ENCODE measurements at regions not wholly inside any gene's neighbourhood (a gene's known extent, or its start where the extent isn't known, plus 50 kb on each side); places are given as distances from the start of the nearest gene placed in this dataset.

DNA sequence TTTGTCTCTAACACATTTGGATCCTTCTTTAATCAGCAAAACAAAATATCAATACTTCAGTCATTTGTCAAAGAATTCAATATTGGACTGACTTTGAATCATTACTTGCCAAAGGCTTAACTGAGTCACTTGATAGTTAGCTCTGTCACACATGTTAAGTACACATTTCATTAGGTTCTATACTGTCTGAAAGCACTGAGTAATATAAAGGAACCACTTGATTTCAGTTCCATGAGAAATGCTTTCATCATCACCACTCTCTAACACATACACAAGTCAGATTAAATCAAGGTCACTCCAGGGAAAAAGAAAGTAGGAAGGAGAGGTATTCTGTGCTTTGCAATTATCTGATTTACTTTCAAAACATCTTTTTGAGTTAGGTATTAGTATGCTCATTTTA, 1233.1 kb downstream of the C4orf33 start:
- no peak for DNase-seq (ENCODE audit: low read depth in 2 of 2)

DNA sequence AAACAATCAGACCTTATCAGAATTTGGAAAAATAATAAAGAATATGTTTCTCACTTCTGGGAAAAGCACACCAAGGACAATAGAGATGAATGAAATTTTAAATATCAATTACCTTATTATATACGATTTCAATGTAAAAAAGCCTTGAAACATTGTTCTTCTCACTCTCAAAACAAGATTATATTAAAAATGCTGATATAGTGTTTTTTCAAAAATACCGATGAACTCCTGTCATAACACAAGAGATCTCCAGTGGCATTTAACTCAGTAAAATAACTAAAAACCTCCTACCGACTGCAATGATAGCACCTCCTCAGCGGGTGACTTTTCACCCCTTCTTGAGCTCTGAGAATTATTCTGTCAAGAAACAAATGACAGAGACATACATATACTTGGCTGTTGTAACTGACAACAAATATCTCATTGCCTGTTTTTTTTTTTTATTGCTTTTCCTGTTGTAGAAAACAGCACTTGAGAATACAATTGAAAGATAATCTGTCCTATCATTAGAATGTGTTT, 1237.3 kb downstream of the C4orf33 start:
- DNase-seq (ENCODE audit: low read depth in 2 of 2) = no peak

DNA sequence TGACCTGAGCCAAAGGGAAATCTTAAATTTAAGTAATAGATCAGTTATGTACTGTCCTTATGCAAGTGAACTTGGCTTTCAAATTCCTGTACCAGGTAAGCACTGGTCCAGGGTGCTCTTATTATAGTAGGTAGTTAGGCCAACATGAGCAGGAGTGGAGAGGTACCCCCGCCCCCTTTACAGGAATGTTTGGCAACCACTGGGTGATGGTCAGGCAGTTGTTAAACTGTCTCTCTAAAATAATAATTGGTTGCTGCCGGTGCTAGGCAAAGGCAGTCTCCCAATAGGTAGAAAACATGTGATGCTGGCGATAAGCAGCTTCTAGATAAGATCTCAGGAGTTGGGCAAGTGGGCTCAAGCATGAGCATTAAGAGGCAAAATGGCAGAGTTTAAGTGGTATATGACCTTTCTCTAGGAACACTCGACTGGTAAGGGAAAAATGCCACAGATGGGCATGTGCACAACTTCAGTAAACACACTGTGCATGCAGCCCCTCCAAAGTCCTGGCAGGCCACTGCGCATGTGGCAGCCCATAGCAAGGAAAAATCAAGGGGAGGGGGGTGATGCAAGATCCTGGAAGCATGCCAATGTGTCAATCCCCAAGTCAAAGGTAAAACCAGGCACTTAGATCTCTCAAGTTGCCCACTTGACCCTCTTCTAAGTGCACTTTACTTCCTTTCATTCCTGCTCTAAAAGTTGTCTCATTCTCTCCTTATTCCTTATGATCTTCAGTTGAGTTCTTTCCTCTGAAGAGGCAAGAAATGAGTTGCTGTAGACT, 1239.7 kb downstream of the C4orf33 start:
- no peak for DNase-seq (ENCODE audit: low read depth in 2 of 2)

DNA sequence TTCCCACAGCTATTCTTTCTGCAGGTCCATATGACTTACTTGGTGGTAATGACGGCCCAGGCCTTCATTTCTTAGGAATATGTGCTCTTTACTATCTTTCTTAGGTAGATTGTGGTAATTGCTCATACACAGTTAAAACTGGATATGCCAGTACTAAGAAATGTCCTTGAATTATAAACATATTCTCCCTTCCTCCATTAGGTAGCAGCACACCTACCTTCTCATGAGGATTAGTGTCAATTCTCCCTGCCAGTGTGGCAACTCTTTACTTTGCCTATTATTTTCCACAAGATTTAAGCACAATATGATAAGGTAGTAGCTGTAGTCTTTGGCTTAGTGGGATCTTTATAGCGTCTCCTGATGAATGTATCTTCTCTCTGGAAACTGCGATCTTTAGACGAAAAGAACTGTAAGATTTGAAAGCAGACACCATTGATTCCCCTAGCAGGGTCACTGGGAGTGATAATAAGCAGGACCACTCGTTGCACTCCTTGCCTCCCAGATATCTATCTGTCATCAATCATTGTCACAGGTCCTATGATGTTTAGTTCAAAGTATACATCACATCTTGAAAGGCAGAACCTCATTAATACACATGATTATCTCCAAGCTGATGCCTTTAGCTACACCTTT, 1240.7 kb downstream of the C4orf33 start:
- no peak for DNase-seq (ENCODE audit: low read depth in 2 of 2)

DNA sequence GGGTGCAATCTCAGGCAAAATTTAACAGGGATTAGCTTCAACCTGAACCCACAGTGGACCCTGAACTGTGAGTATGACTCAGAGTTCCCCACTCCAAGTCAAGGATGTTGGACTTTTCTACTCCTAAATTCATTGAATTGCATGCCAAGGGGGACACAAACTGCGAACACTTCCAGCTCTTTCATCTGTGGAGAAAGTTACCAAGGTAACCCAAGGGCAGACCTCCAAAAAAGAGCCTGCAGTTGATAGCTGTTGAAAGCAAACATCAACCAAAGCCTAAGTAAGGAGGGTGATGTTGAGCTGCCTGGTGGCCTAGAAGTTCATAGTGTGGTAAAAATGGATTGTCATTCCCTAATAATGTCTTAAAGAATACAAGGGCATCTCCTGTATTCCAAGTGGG, 1242.9 kb downstream of the C4orf33 start:
- DNase-seq (ENCODE audit: low read depth in 2 of 2) = no peak

DNA sequence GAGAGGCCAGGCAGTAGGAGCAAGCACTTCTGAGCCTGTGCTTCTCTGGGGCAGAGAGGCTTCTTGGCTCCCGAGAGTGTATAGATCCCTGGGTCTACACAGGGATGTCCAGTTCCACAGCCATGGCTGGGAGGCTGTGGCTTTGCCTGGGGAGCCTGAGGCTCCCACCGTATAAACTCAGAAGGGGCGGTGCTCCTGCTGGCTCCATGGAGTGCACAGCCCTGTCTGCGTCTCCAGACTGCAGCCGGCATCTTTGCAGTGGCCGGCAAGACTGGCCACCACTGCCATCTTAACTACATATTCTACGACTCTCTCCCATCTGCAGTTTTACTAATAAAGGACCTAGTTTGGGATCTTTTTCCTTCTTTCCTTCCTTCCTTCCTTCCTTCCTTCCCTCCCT, 1253.8 kb downstream of the C4orf33 start:
- DNase-seq (ENCODE audit: low read depth in 2 of 2) = no peak

DNA sequence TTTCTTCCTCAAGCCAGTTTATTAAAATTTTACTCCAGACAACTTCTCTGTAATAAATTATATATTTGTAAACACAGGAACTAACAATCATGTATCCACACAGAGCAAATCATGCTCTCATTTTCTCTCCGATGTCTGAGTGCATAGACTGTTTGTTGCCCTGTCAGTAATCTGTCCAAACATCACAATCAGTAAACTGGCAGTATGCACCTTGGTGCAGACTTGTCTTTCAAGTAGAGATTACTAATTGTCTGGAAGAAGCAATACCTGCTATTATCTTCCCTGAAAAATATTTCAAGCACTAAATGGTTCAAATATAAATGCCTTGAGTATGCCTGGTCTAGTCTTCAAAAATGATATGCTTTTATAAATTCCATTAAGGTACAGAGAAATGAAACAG, 1260.9 kb downstream of the C4orf33 start:
- no peak for DNase-seq (ENCODE audit: low read depth in 2 of 2)

DNA sequence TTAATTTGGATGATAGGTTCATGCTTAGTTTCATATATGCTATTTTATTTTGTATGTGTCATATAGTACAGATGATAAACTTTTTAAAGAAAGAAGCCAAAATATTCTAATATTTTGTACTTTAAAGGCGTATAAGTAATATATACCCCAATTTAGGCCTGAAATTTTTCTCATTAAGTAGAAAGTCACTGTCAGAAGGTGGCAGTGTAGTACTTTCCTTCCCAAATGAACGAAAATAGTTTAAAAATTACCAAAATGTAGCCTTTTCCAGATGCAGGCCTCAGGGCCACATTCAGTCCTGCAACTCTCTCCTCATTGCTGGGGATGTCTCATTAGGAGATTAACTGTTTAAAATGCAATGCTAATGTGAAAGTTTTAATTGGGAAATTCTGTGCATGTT, 1263.6 kb downstream of the C4orf33 start:
- no peak for DNase-seq (ENCODE audit: low read depth in 2 of 2)

DNA sequence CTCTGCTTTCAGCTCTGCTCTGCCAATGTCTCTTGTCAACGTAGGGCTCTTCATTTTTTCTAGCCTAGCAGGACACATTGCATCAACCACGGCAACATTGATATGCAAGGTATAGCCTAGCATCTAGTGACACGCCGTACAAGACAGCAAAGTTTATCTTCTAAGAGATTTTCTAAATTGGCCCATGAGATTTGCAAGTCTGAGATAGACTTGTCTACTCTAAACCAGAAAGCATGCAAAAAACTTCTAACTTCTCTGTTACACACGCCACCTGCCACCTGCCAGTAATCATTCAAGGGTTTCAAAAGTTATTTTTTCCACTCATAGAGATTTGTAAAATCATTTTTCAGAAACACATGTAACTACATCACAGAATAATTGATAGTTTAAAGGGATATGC, 1265.7 kb downstream of the C4orf33 start:
- no peak for DNase-seq (ENCODE audit: low read depth in 2 of 2)

DNA sequence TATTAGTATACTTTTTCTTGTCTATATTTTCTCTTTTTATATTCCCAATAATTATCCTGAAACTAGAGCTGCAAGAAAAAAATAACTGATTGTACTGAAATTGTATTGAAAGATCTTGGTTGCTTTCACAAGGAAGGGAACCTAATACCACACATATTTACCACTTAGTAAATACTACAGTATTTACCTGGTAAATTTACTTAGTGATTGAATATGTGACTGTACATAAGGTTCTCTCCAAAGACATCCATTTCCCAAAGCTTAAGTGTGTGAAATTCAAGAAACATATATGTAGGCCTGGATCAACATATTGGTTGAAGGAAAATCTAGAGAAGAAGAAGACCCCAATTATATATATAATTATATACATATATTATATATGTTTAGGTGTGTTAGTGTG, 1272.7 kb downstream of the C4orf33 start:
- DNase-seq (ENCODE audit: low read depth in 2 of 2) = no peak

DNA sequence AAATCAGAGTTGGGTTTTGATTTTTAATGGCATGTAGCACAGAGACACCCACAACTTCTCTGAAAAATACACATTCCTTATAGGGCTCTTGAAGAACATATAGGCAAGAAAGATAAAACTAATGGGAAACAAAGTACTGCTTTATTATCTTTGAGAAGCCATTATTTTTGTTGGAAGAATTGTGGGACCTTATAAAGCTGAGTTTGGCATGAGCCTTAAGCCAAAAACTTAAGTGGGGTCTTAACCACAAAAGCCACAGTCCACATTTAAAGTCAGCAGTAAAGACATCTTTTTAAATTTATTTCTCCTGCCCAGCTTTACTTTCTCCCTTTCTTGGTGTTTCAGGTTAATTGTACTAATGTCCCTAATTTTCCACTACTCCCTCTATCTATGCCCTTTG, 1297.3 kb downstream of the C4orf33 start:
- DNase-seq (ENCODE audit: low read depth in 2 of 2) = no peak

DNA sequence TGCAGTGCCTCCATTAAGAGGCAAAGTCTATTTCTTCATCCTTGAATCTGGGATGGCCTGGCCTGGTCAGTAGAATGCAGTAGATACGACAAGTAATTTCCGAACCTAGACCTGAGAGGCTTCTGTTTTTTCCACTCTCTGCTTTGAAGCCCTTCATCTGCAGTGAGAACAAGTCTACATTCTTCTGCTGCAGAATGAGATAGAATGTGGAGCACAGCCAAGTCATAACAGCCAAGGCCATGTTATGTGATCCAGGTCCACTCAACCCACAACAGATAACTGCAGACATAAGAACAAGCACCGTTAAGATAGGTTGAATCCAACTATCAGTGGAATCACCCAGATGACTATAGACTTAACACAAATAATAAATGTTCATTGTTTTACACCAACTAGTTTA, 1297.7 kb downstream of the C4orf33 start:
- no peak for DNase-seq (ENCODE audit: low read depth in 2 of 2)

DNA sequence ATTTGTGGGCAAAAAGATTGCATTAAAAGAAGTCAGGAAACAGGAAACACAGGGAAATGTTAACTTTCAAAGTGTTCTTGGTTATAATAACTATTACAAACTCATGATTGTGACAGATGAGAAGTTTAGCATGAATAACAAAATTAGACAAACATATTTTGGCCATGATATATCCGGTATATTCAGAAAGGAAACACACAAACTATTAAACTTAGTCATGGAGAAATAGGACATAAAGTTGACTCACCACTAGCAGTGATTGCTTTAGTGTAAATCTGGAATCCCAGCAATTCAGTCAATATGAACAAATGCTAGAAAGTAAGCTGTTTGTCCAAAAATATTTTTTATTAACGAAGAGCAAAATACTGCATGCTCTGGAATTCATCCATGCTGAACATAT, 1299.9 kb downstream of the C4orf33 start:
- no peak for DNase-seq (ENCODE audit: low read depth in 2 of 2)

DNA sequence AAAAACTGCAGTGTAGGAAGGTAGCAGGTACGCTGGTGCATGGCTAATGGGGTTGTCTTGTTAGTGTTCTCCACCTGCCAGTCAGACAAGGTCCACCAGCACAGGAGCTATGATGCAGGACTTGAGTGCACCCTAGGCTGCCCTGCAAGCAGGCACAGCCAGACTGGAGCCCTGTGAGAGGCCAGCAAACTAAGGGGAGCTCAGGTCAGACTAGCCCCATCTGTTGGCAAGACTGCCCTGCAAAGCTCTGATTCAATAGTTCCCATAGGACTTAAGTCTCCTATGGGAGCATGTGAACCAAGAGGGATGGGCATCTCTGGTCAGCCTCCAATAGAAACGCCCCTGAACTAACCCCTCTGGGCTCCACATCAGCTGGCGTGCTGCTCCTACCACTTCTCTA, 1307.3 kb downstream of the C4orf33 start:
- no peak for DNase-seq (ENCODE audit: low read depth in 2 of 2)

DNA sequence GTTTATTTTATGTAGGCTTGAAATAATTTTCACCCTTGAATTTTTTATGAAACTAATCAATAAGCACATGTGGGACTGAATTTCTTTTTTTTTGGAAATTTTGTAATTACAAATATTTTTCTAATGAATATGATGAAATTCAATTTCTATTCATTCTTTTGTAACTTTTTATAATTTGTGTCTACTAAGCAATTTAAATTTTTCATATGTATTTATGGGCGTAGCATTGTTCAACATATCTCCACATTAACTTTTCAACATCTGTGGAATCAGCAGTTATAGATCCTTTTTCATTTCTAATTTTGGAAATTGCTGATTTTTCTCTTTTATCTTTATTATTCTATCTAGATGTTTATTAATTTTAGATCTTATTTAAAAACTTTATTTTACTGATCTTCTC, 1320.3 kb downstream of the C4orf33 start:
- DNase-seq (ENCODE audit: low read depth in 2 of 2) = no peak

DNA sequence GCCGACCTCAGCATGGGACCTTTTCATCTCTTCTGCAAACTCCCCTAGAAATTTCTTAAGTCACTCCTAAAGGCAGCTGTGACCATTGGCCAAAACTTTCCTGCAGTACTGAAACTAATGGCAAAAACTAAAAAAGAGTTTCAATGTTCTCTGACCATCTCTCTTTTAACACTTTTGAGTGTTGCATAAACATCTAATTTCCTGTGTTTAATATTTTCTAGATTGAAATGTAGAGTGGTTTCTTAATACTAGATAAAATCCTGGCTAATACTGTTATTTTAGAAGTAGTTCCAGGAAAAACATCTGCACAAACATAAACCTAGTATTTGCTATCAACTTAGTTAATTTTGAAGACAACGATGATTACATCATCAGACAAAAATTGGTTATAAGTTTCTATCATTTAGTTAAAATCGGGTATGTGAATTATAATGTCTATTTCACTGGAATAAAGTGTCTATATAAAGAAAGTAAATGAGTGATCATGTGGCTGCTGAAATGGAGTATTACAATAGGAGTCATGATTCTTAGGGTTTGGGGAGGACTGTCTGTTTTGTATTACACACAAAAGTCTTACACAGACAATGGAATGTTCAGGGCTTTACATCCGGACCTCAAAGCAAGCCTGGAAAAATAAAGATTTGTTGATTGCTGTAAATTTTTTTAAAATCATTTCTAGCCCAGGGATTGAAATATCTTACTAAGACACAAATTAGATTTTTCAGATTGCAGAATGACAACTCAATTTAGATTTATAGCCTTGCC, 1323.4 kb downstream of the C4orf33 start:
- no peak for DNase-seq (ENCODE audit: low read depth in 2 of 2)

DNA sequence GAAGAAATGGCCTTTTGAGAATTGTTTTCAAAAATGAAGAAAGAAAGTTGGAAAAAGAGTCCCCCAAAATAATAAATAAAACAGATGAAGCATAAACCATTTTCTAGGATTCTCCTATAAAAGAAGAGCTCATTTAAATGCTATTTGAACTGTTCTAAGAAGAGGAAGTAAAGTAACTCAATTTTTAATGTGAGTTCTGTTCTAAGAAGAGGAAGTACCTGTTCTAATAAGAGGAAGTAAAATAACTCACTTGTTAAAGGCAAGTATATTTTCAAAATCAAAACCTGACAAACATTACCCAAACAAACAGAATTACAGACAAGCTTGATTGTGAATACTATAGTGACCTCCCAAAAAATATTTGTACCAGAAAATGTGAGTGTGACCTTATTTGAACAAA, 1326.3 kb downstream of the C4orf33 start:
- DNase-seq (ENCODE audit: low read depth in 2 of 2) = no peak

DNA sequence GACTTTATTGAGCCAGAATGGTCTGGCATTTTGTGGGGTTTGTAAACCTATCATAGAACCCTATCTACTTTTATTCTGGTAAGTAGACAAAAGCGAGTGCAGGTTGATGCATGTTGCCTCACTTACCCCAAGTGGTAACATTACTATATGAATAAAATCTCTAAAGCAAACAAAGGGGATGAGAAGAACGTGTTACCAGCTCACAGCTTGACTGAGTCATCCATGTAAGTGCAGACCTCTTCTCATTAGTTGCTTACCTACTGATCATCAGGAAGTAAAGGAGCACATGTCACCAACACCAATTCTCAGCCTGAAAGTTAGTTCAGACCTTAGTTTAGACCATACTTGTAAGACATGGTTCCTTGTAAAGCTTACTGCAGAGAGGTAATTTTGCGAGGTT, 1328.3 kb downstream of the C4orf33 start:
- no peak for DNase-seq (ENCODE audit: low read depth in 2 of 2)

DNA sequence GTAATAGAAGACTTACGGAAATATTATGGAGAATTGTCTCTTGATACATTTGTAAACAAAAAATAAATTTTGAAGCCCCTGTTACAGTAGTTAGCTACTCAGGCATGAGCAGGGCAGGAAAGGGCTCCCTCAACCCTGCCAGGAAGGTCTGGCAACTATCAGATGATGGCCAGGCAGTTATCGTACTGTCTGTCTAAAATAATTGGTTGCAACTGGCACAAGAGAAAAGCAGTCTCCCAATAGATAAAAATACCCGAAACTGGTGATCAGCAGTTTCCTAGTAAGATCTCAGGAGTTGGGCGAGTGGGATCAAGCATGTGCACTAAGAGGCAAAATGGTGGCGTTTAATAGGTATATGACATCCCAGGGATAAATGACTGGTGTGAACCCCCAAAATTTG, 1336.3 kb downstream of the C4orf33 start:
- no peak for DNase-seq (ENCODE audit: low read depth in 2 of 2)

DNA sequence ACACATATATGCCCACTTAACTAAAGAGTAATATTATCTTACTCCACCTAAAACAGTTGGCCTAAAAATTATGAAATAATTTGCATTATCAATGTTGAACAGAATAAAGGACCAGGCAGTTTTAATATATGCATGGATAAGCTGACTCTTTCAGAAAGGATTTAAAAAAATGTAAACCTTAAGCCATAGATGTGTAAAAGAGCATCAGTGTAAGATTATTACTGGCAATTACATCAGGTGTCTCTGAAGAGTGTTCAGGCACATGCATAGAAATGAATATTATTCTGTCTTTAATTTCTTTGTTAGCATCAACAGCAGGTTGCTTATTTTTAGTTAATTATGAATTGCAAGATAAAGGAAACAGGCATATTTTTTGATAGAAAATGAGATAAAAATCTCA, 1353.8 kb downstream of the C4orf33 start:
- DNase-seq (ENCODE audit: low read depth in 2 of 2) = no peak

DNA sequence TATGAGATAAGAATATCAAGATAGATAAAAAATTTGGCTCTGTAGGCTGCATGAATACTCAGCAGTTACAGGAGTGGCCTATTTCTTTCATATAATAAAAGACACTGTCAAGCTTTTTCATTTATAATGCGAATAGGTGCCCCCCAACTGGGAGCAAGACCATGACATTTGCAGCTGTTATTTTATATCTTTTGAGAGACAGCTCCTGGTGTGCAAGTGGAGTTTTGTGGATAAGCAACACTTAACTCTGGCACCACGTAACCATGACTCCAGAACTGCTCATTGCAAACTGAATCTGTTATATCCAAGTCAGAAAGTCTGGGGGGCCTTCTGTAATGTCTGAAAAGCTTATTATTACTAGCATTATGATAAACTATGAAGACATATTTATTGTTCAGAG, 1372.4 kb downstream of the C4orf33 start:
- no peak for DNase-seq (ENCODE audit: low read depth in 2 of 2)

DNA sequence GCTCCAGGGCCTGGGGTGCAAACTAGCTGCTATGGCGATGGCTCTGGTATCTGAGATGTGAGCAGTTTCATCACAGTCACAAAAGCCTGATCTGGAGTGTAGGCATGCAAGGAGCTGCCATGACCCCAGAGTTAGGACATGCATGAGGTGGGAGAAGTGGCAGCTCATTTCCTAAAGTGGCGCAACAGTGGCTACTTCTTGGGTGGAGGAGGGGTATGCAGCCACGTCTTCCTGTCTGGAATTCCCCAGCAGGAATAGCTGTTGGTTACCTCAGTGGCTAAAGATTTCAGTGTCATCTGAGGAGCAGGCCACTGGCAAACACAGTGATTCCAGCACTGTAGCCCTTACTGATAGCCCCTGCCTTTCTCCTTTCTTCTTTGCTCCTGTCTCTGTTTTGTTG, 1382.5 kb downstream of the C4orf33 start:
- DNase-seq (ENCODE audit: low read depth in 2 of 2) = no peak

DNA sequence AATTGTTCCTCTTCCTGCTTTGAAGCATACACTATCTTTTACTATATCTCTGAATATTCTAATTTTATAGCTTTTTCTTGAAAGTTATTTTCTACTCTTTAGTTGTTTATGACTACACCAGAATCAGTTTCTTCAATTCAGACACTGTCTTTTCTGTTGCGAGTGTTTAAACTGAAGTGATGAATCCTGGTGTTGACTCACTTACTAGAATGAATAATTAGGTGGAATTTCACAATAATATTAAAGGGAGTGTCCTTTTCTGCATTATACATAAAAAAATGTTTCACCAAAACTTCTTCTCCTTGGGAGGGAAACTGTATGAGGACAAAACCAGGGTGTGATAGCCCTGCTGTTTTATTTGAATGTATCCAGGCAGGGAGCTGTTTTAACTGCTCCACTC, 1383.1 kb downstream of the C4orf33 start:
- no peak for DNase-seq (ENCODE audit: low read depth in 2 of 2)

Data from stimulated activated CD8-positive, alpha-beta memory T cell treated with anti-CD3 and anti-CD28 coated beads, Interleukin-15, amount 100 ng/mL, for 48 hours (primary cell).